Sigmoid colon (tissue), 4 donors: ENCODE measurements at regions not wholly inside any gene's neighbourhood (a gene's known extent, or its start where the extent isn't known, plus 50 kb on each side); places are given as distances from the start of the nearest gene placed in this dataset.

Experiments
- CTCF ChIP-seq, 4 experiments: fragments of 450-650 bp in 3 of 4; fragments of 200-600 bp in 1 of 4; IDR thresholded peaks; one replicate each; pipeline ENCODE4 v1.5.1; 2016 to 2019; ENCODE audit warnings: antibody characterized with exemption in 4 of 4, mild to moderate bottlenecking in 3 of 4, moderate library complexity in 2 of 4
- EP300 ChIP-seq, 4 donors: sonication (generic); formaldehyde crosslinking; IDR thresholded peaks; one replicate each; pipeline ENCODE4 v1.6.1; 2017; ENCODE audit warnings: antibody characterized with exemption in 4 of 4
- POLR2A ChIP-seq, 2 donors: fragments of 450-650 bp; IDR thresholded peaks; one replicate each; pipeline ENCODE4 v1.6.1; 2016; ENCODE audit warnings: antibody characterized with exemption in 2 of 2, mild to moderate bottlenecking in 2 of 2, moderate library complexity in 2 of 2

DNA sequence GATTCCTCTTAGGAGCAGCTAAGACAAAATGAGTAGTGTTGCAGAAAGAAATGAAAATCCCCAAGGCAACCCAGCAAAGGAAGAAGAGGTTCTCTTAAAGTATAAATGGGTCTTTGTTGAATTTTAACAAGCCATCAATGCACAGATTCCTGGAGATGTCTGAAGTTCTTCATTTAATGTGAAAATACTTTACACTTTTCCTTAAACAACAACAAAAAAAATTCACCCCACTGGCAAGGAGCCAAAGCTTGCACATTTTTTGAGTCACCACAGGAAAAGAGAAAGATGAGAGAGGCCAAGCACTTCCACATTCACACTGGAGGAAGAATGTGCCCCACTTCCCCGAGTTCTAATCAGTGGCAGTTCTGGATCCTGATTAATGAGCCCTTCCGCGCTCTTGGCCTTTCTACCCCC lies 286.4 kb upstream of the MEOX2 start:
- TF ChIP-seq CTCF (IDR thresholded peaks at IDR 0.05): no peak
- TF ChIP-seq EP300 (IDR thresholded peaks at IDR 0.05): no peak
- no peak for TF ChIP-seq POLR2A (IDR thresholded peaks at IDR 0.05)
